NCI-H526 treated with DMSO at 0.1 percent for 48 hours (cell line): ENCODE measurements at regions not wholly inside any gene's neighbourhood (a gene's known extent, or its start where the extent isn't known, plus 50 kb on each side); places are given as distances from the start of the nearest gene placed in this dataset.
"Not testable (repeated sequence)": the region's sequence is repeated elsewhere in the genome, so short reads cannot be mapped to it uniquely, and the experiment has no call there.

Experiments used
- DNase-seq: peaks from one replicate; lab custom pipeline; 2025; lab: John Stamatoyannopoulos, UW

DNA sequence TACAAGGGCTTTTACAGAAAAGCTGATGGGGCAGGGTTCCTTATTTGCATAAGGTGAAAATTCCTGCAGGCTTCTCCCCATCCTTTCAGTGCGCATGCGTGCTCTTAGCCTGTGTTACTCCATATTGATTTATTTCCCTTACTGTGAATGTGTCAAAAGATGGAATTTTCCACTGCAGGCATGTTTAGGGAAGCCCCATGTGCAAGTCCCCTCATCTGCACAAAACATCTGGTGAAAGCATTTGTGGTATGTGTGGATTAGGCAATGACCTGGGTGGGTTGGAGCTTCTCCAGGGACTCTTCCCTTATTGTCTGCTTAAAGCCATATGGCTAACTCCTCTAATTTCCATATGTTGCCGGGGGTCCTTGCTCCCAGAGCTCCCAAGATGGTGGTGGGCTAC, 912.7 kb upstream of the LRFN5 start:
- no peak for DNase-seq

- DNase-seq, result no peak
Measured at GRCh38 chr14:40691066-40691465, 915.6 kb upstream of the LRFN5 start.

DNA sequence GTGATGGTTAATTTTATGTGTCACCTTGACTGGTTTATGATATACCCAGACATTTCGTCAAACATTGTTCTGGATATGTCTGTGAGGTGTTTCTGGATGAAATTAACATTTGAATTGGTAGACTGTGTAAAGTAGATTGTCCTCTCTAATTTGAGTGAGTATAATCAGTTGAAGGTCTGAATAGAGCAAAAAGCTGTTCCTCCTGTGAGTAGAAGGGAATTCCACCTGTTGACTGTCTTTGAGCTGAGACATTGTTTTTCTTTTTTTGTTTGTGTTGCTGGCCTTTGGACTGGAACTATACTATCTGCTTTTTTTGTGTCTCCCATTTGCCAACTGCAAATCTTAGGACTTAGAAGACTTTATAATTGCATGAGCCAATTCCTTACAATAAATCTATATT, 920.9 kb upstream of the LRFN5 start:
- no peak for DNase-seq

- DNase-seq, result no peak
Measured at GRCh38 chr14:40684328-40684727, 922.3 kb upstream of the LRFN5 start.

- no peak for DNase-seq
Measured at GRCh38 chr14:40682131-40682913, 924.4 kb upstream of the LRFN5 start.

- no peak for DNase-seq
Measured at GRCh38 chr14:40679256-40679655, 927.4 kb upstream of the LRFN5 start.

DNA sequence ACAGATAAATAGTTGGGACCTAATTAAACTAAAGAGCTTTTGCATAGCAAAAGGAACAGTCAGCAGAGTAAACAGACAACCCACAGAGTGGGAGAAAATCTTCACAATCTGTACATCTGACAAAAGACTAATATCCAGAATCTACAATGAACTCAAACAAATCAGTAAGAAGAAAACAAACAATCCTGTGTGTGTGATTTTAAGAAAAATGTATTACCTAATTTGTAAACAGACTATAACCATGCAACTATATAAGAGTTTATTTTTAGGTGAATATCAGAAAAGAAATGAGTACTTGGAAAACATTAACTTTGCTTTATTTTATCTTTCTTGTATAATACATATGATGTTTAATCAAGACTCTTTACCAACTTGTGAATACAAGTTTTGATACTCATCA, 929.5 kb upstream of the LRFN5 start:
- not testable (repeated sequence) for DNase-seq

DNA sequence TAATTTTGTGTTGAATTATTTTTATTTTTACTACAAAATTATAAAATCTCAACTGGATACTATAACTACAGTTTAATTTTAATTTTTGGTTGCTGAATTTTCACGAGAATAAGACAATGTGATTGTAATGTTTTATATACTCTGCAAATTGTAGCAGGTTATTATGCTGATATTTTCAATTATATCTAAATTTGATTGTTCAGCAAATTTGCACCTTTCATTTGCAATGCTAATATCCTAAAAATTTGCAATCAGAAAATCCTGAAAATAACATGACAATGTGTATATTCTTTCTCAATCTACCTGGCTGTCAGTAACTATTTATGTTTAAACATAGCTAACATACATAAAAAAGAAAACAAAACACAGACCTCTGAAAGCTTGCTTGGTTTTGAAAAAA, 932.2 kb upstream of the LRFN5 start:
- DNase-seq, result no peak

GRCh38 chr14:40656311-40656710, 950.4 kb upstream of the LRFN5 start:
- DNase-seq, result no peak

DNA sequence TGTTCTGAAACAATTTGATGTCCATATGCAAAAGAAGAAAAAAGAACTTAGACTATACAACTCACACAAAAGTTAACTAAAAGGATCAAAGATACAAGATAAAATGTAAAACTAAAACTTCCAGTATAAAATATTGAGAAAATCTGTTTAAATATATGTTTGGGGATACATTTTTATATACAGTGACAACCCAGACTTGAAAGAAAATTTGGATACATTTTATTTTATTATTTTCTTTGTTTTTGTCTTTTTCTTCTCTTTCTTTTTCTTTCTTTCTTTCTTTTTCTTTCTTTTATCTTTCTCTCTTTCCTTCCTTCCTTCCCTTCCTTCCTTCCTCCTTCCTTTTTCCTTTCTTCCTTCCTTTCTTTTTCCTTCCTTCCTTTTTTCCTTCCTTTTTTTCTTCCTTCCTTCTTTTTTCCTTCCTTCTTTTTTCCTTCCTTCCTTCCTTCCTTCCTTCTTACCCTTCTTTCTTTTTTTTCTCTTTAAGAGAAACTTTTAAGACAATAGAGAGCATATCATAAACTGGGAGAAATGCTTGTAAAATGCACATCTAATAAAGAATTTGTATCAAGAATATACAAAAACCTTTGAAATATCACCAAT, 954.5 kb upstream of the LRFN5 start:
- DNase-seq, result no peak

DNA sequence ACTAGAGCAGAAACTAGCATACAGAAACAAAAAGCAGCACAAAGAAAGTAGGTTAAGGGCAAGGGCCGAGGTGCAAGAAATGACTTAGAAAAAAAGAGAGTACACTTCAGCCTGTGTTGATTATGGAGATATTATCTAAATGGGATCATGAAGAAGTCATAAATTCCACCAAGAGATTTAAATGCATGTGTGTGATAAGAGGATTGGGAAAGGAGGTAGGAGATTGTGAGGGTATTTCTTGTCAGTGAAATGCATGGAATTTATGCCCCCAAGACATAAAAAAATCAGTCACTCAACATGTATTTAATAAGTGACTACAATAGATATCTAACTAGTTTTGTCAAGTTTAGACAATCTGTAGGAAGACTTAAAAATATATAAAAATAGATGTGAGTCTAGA, 976.2 kb upstream of the LRFN5 start:
- no peak for DNase-seq

DNA sequence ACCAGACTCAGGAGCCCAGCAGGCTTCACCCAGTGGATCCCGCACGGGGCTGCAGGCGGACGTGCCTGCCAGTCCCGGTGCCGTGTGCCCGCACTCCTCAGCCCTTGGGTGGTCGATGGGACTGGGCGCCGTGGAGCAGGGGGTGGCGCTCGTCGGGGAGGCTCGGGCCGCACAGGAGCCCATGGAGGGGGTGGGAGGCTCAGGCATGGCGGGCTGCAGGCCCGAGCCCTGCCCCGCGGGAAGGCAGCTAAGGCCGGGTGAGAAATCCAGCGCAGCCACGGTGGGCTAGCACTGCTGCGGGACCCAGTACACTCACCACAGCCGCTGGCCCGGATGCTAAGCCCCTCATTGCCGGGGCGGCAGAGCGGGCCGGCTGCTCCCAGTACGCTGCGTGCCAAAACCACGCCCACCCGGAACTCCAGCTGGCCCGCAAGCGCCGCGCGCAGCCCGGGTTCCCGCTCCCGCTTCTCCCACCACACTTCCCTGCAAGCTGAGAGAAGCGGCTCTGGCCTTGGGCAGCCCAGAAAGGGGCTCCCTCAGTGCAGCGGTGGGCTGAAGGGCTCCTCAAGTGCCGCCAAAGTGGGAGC, 977.0 kb upstream of the LRFN5 start:
- DNase-seq, result not testable (repeated sequence)

DNA sequence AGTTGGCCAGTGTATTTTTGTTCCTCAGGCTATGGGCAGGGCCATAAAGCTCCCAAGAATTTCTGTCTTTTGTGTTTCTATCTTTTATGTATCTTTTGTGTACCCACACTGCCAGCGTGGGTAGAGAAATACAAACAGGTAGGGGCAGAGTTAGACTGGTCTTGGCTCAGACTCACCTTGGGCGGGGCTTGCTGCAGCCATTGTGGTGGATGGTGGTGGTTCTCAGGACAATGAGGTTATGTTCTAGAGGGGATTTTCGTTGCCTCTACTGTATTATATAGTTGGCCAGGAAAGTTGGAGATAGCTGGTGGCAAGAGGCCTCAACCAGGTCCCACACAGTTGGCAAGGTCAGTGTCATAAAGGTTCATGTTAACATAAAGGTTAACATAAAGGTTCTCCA, 977.5 kb upstream of the LRFN5 start:
- no peak for DNase-seq

DNA sequence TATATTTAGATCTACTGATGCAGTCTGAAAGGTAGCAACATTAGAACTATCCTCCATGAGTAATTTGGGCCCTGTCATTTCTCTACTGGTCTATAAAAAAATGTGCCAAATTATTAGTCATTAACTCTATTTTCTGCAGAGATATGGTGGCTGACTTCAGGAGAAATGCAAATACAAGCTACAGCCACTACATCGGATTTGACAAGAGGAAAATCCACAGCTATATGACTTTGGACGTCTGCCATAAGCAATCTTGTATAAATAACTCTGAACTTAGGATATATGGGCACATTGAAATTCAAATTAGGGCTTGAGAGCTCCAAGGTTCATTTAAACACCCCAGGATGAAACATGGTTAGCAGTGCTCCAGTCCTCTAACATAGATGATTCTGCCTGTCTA, 983.0 kb upstream of the LRFN5 start:
- DNase-seq, result no peak

GRCh38 chr14:40618225-40618898, 988.3 kb upstream of the LRFN5 start:
- DNase-seq, result no peak

GRCh38 chr14:40616579-40616978, 990.1 kb upstream of the LRFN5 start:
- DNase-seq, result no peak

DNA sequence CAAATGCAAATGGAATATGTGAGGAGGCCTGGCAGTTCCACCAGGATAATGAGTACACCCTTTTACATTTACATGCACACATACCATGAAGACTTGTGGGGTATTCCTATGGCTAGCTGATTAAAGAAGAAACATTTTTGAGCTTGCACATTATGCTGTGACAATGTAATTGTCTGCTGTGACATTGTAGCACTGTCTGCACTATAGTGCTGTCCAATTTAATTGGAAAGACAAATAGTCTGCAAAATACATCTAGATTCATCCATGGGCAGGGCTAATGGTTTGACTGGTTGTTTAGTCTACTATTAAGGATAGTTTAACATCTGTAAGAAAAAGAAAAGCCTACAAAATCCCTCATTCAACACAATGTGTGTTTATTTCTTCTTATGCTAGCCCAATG, 1005.6 kb upstream of the LRFN5 start:
- DNase-seq, result no peak

- no peak for DNase-seq
Measured at GRCh38 chr14:40599725-40600124, 1007.0 kb upstream of the LRFN5 start.

DNA sequence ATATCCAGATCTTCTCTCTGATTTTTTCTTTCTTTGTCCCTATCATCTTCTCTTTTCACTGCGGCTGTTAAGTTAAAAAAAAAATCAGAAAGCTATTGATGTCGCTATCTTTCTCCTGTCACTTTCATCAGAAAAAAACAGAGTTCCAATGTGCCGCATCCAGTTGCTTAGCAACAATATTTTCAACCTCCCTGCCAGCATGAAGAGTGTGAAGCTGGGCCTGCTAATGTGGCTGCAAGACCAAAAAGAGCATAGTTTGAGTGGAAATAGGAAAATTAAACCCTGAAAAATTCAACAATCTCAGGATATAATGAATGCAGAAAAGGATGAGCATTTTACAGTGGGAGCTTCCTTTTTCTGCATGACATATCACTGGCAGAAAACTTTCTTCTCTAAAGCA, 1025.4 kb upstream of the LRFN5 start:
- no peak for DNase-seq

DNA sequence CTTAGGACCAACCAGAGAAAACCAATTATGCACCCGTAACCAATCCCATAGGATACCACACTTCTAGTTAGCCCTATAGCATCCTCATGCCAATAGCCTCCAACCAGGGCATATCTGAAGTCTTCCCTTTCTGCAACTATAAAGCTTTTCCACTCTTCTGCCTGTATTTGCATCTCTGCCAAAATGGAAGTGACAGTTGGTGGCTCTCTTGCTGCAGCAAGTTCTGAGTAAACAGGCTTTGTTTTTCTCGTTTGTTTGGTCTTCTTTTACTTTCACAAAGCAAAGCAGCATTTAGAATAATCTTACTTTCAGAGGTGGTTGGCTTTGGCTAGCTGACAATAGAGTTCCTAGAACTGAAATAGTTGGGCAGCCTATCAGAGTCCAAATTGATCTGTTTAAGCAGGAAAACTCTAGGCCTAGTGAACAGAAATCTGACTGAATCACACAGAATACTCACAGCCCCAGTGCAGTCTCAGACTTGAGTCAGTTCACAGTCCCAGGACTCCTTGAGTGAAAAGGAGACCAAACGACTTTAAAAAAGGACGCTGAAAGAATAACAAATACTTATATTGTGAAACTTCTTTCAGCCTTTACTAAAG, 1029.7 kb upstream of the LRFN5 start:
- no peak for DNase-seq

DNA sequence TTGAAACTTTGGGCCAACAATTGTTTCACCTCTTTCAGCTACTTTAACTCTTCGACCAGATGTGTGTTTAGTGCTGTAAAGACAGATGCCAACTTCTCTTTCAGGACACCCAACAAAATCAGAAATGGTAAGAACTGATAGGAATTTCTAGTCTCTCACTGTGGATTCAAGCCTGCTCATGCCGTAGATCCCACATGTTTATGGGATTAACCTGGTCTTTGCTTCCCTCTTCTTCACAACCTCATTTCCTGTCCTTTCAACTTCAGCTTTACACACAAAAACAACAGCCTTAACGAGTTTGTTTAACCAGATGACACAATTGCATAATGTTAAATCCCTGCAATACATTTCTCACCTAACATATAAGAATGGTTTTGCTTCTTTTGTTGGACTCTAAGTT, 1031.9 kb upstream of the LRFN5 start:
- DNase-seq, result no peak

- DNase-seq, result no peak
Measured at GRCh38 chr14:40525314-40525713, 1081.4 kb upstream of the LRFN5 start.

DNA sequence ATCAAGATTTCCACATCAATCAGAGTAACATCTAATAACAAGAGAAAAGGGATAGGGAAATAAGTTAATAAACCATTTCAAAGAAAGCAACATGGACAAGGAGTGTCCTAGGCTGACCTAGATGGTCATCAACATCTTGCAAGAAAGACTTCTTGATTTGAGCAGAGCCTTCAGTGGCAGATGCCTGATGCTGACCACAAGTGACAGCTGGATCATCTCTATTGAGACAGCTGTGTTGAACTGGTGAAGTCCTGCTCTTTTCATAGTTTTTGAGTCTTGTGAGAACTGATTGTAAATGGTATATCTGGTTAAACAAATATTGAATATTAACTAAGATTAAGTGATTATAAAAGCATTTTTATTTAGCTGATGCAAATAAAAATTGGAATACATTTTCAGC, 1083.6 kb upstream of the LRFN5 start:
- DNase-seq, result no peak
